ENCODE measurements at regions not wholly inside any gene's neighbourhood (a gene's known extent, or its start where the extent isn't known, plus 50 kb on each side); places are given as distances from the start of the nearest gene placed in this dataset.
A peak's percentile ranks its signal among the peaks of the same experiment; 100 is the strongest.

- no peak for DNase-seq (ENCODE audit: low read depth)
- no peak for TF ChIP-seq CTCF (conservative IDR thresholded peaks at IDR 0.05; ENCODE audit: low read length)
- no peak overlapping the region for H3K4me3 ChIP-seq (ENCODE audit: low read length)
Measured at GRCh38 chr9:86765746-86766430, 181.4 kb downstream of the GAS1 start.

- DNase-seq (ENCODE audit: low read depth), result peak; percentile 69
- no peak overlapping the region for H3K4me3 ChIP-seq (ENCODE audit: low read length)
- TF ChIP-seq CTCF (conservative IDR thresholded peaks at IDR 0.05; ENCODE audit: low read length), result no peak
Measured at GRCh38 chr9:86764671-86765343, 182.5 kb downstream of the GAS1 start.

GRCh38 chr9:86764221-86764624, 183.1 kb downstream of the GAS1 start:
- no peak for DNase-seq (ENCODE audit: low read depth)
- H3K4me3 ChIP-seq (ENCODE audit: low read length), result no peak overlapping the region
- no peak for TF ChIP-seq CTCF (conservative IDR thresholded peaks at IDR 0.05; ENCODE audit: low read length)

- no peak for DNase-seq (ENCODE audit: low read depth)
- TF ChIP-seq CTCF (conservative IDR thresholded peaks at IDR 0.05; ENCODE audit: low read length), result no peak
- no peak overlapping the region for H3K4me3 ChIP-seq (ENCODE audit: low read length)
Measured at GRCh38 chr9:86763791-86764190, 183.5 kb downstream of the GAS1 start.

GRCh38 chr9:86757382-86757720, 190.0 kb downstream of the GAS1 start:
- no peak for DNase-seq (ENCODE audit: low read depth)

GRCh38 chr9:86756576-86757381, 190.5 kb downstream of the GAS1 start:
- no peak for TF ChIP-seq CTCF (conservative IDR thresholded peaks at IDR 0.05; ENCODE audit: low read length)
- peak; percentile 31 for DNase-seq (ENCODE audit: low read depth)
- H3K4me3 ChIP-seq (ENCODE audit: low read length), result peak overlapping the region; percentile 26

More at GRCh38 chr9:86757382-86757720, 190.0 kb downstream of the GAS1 start:
- no peak for TF ChIP-seq CTCF (conservative IDR thresholded peaks at IDR 0.05; ENCODE audit: low read length)
- no peak overlapping the region for H3K4me3 ChIP-seq (ENCODE audit: low read length)
